WTC11 (cell line): ENCODE measurements at regions not wholly inside any gene's neighbourhood (a gene's known extent, or its start where the extent isn't known, plus 50 kb on each side); places are given as distances from the start of the nearest gene placed in this dataset.
A peak's percentile ranks its signal among the peaks of the same experiment; 100 is the strongest.

ENCODE experiments used
- ATAC-seq: fragments of 200-7000 bp; cut with Tn5 transposase; 2 replicates; pipeline ENCODE4 v1.10.0; 2021; ENCODE audit warnings: mild to moderate bottlenecking, moderate library complexity
- CTCF ChIA-PET: fragments of 300-600 bp; sonication (Branson Sonifier 250); formaldehyde crosslinking; loops from one replicate; lab custom pipeline; 2021; ENCODE audit warnings: antibody characterized with exemption; lab: Charles Lee
- POLR2A ChIA-PET: fragments of 350-600 bp; sonication (Branson Sonifier 250); formaldehyde crosslinking; loops from one replicate; lab custom pipeline; 2021; ENCODE audit warnings: antibody characterized with exemption; lab: Charles Lee
- DNase-seq: peaks from one replicate; pipeline ENCODE4 v3.0.0; 2021; ENCODE audit warnings: low spot score
- H3K27ac Mint-ChIP-seq: 2 replicates; pipeline ENCODE4 v1.8.0; 2021; ENCODE audit warnings: mixed read lengths
- H3K27me3 Mint-ChIP-seq: 2 replicates; pipeline ENCODE4 v1.8.0; 2021; ENCODE audit warnings: low read depth, mild to moderate bottlenecking, moderate library complexity, mixed read lengths
- H3K36me3 Mint-ChIP-seq: 2 replicates; pipeline ENCODE4 v1.8.0; 2021; ENCODE audit warnings: mixed read lengths
- H3K4me1 Mint-ChIP-seq: 2 replicates; pipeline ENCODE4 v1.8.0; 2022; ENCODE audit warnings: mixed read lengths
- H3K4me3 Mint-ChIP-seq: 2 replicates; pipeline ENCODE4 v1.8.0; 2021; ENCODE audit warnings: mild to moderate bottlenecking, moderate library complexity, mixed read lengths
- H3K9me3 Mint-ChIP-seq: 2 replicates; pipeline ENCODE4 v1.8.0; 2021; ENCODE audit warnings: mixed read lengths
- HMGXB4 ChIP-seq: sonication (generic); formaldehyde crosslinking; IDR thresholded peaks from 2 replicates; pipeline ENCODE4 v1.8.1; 2023; ENCODE audit warnings: mild to moderate bottlenecking, moderate library complexity, missing genetic modification reagents
- NR1H2 ChIP-seq: sonication (generic); formaldehyde crosslinking; IDR thresholded peaks from 2 replicates; pipeline ENCODE4 v1.9.0; 2021; ENCODE audit warnings: mild to moderate bottlenecking, moderate library complexity, missing genetic modification reagents
- SMAD3 ChIP-seq: sonication (generic); formaldehyde crosslinking; IDR thresholded peaks from 2 replicates; pipeline ENCODE4 v1.8.0; 2022; ENCODE audit warnings: missing genetic modification reagents, mild to moderate bottlenecking, borderline replicate concordance
- STAT6 ChIP-seq: sonication (generic); formaldehyde crosslinking; conservative IDR thresholded peaks from 2 replicates; pipeline ENCODE4 v1.8.1; 2023; ENCODE audit warnings: mild to moderate bottlenecking, low read depth, missing genetic modification reagents, moderate library complexity
- ZNF396 ChIP-seq: fragments of 250-450 bp; sonication (Bioruptor Pico); IDR thresholded peaks from 2 replicates; pipeline ENCODE4 v1.8.0; 2021; ENCODE audit warnings: mild to moderate bottlenecking, moderate library complexity, borderline replicate concordance
- ZNF423 ChIP-seq: fragments of 250-450 bp; sonication (Bioruptor Pico); IDR thresholded peaks from 2 replicates; pipeline ENCODE4 v2.1.2; 2022; ENCODE audit warnings: mild to moderate bottlenecking, moderate library complexity
- TF ChIP-seq, protein P1 (sequence below): fragments of 250-450 bp; sonication (Bioruptor Pico); IDR thresholded peaks from 2 replicates; pipeline ENCODE4 v1.9.0; 2021; ENCODE audit warnings: mild to moderate bottlenecking, borderline replicate concordance
- TF ChIP-seq, protein P2 (sequence below): sonication (generic); formaldehyde crosslinking; IDR thresholded peaks from 2 replicates; pipeline ENCODE4 v1.8.0; 2023; ENCODE audit warnings: mild to moderate bottlenecking, missing genetic modification reagents
- TF ChIP-seq, protein P3 (sequence below): sonication (generic); formaldehyde crosslinking; IDR thresholded peaks from 2 replicates; pipeline ENCODE4 v1.8.1; 2022; ENCODE audit warnings: missing genetic modification reagents, borderline replicate concordance

GRCh38 chr5:148928141-148928540 lies 101.7 kb downstream of the ADRB2 start (continued):
- TF ChIP-seq, protein P1, sequence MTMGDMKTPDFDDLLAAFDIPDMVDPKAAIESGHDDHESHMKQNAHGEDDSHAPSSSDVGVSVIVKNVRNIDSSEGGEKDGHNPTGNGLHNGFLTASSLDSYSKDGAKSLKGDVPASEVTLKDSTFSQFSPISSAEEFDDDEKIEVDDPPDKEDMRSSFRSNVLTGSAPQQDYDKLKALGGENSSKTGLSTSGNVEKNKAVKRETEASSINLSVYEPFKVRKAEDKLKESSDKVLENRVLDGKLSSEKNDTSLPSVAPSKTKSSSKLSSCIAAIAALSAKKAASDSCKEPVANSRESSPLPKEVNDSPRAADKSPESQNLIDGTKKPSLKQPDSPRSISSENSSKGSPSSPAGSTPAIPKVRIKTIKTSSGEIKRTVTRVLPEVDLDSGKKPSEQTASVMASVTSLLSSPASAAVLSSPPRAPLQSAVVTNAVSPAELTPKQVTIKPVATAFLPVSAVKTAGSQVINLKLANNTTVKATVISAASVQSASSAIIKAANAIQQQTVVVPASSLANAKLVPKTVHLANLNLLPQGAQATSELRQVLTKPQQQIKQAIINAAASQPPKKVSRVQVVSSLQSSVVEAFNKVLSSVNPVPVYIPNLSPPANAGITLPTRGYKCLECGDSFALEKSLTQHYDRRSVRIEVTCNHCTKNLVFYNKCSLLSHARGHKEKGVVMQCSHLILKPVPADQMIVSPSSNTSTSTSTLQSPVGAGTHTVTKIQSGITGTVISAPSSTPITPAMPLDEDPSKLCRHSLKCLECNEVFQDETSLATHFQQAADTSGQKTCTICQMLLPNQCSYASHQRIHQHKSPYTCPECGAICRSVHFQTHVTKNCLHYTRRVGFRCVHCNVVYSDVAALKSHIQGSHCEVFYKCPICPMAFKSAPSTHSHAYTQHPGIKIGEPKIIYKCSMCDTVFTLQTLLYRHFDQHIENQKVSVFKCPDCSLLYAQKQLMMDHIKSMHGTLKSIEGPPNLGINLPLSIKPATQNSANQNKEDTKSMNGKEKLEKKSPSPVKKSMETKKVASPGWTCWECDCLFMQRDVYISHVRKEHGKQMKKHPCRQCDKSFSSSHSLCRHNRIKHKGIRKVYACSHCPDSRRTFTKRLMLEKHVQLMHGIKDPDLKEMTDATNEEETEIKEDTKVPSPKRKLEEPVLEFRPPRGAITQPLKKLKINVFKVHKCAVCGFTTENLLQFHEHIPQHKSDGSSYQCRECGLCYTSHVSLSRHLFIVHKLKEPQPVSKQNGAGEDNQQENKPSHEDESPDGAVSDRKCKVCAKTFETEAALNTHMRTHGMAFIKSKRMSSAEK (CRISPR knock-in tag) = no peak
- TF ChIP-seq STAT6 (CRISPR knock-in tag) (no peak), NR1H2 (no peak), SMAD3 (no peak)
- TF ChIP-seq, protein P2, sequence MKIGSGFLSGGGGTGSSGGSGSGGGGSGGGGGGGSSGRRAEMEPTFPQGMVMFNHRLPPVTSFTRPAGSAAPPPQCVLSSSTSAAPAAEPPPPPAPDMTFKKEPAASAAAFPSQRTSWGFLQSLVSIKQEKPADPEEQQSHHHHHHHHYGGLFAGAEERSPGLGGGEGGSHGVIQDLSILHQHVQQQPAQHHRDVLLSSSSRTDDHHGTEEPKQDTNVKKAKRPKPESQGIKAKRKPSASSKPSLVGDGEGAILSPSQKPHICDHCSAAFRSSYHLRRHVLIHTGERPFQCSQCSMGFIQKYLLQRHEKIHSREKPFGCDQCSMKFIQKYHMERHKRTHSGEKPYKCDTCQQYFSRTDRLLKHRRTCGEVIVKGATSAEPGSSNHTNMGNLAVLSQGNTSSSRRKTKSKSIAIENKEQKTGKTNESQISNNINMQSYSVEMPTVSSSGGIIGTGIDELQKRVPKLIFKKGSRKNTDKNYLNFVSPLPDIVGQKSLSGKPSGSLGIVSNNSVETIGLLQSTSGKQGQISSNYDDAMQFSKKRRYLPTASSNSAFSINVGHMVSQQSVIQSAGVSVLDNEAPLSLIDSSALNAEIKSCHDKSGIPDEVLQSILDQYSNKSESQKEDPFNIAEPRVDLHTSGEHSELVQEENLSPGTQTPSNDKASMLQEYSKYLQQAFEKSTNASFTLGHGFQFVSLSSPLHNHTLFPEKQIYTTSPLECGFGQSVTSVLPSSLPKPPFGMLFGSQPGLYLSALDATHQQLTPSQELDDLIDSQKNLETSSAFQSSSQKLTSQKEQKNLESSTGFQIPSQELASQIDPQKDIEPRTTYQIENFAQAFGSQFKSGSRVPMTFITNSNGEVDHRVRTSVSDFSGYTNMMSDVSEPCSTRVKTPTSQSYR = no peak

- ChIA-PET POLR2A (no interaction called here), CTCF (interaction anchor here (2.6 kb wide), 1 partner anchor 26 kb away, joined by 14 read pairs; no protein-coding TSS in a partner anchor)
Measured at GRCh38 chr5:148931453-148932057, 105.1 kb downstream of the ADRB2 start.

More at GRCh38 chr5:148931453-148932057, 105.1 kb downstream of the ADRB2 start:
- no peak overlapping the region for H3K27ac Mint-ChIP-seq
- TF ChIP-seq ZNF396 (CRISPR knock-in tag) (no peak), HMGXB4 (no peak), ZNF423 (CRISPR knock-in tag) (no peak)
- TF ChIP-seq, protein P3, sequence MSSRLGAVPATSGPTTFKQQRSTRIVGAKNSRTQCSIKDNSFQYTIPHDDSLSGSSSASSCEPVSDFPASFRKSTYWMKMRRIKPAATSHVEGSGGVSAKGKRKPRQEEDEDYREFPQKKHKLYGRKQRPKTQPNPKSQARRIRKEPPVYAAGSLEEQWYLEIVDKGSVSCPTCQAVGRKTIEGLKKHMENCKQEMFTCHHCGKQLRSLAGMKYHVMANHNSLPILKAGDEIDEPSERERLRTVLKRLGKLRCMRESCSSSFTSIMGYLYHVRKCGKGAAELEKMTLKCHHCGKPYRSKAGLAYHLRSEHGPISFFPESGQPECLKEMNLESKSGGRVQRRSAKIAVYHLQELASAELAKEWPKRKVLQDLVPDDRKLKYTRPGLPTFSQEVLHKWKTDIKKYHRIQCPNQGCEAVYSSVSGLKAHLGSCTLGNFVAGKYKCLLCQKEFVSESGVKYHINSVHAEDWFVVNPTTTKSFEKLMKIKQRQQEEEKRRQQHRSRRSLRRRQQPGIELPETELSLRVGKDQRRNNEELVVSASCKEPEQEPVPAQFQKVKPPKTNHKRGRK (CRISPR knock-in tag) = peak; percentile 85
- TF ChIP-seq, all 79 proteins: peak for 1
- no peak overlapping the region for H3K4me3 Mint-ChIP-seq
- no peaks in the 10 kb centered on the region for H3K27me3 Mint-ChIP-seq
- peaks cover 58% of the 10 kb centered on the region for H3K4me1 Mint-ChIP-seq
- DNase-seq (no peak), ATAC-seq (no peak)
- no peaks in the 10 kb centered on the region for H3K36me3 Mint-ChIP-seq
- H3K9me3 Mint-ChIP-seq = no peaks in the 10 kb centered on the region
